NCI-H460 (cell line): ENCODE measurements at regions not wholly inside any gene's neighbourhood (a gene's known extent, or its start where the extent isn't known, plus 50 kb on each side); places are given as distances from the start of the nearest gene placed in this dataset.

Experiments used
- DNase-seq: peaks from one replicate; pipeline ENCODE4 v3.0.0-alpha.2; 2016; ENCODE audit warnings: low read depth; ENCODE audit errors: extremely low read depth

DNA sequence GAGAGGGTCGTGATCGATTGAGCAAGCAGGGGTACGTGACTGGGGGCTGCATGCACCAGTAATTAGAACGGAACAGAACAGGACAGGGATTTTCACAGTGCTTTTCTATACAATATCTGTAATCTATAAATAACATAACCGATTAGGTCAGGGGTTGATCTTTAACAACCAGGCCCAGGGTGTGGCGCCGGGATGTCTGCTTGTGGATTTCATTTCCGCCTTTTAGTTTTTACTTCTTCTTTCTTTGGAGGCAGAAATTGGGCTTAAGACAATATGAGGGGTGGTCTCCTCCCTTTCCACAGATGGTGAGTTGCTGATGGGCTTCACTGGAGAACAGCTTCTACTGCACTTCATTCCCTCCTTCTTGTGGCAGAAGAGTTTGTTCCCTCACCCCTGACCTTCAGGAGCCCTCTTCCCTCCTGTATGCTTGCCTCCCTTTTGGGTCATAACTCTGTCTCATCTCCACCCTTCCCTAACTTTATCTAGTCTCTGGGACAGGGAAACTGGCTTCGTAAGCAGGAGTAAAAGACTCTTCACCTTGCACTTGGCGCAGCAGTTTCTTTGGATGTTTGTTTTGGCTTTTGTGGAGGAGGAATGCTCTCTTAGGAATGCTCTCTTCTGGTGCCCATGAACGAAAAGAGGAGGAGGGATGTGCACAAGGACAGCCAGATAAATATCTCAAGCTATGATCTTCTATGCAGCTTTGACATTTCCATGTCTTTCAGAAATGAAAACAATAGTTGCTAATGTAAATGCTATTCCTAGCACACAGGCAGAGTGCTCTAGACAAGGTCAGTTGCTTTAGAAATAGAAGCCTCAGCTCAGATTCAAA is 139.8 kb upstream of the RPS23 start:
- no peak for DNase-seq

DNA sequence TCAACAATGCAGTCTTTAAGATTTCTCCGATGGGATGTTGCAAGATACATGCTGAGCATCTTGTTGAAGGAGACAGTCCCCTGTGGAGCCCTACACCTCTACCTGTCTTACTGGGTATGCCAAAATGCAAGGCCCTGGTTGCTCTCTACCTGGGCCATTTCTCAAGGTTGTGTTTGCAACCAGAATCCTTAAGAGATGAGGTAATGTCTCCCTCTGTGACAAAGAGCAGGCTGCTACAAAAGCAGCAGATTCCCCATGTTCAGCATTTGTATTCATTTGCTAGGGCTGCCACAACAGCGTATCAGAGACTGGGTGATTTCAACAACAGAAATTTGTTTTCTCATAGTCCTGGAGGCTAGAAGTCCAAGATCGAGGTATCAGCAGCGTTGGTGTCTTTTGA is 138.4 kb upstream of the RPS23 start:
- DNase-seq, result no peak

DNA sequence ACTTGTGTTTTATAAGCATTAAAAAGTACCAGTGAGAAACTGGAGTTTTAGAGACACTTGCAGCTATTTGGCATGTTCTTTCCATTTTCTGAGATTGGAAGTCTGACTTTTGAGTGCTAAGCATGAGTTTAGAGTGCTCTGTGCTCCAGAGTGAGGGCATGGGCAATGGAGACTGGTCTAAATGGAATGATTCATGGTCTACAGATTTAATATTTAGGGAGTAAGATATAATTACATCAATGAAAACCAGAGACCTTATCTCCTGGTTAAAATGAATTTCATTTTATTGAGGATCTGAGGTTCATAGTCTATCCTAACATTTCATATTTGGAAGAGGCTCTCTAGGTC is 135.9 kb upstream of the RPS23 start:
- DNase-seq, result no peak

DNA sequence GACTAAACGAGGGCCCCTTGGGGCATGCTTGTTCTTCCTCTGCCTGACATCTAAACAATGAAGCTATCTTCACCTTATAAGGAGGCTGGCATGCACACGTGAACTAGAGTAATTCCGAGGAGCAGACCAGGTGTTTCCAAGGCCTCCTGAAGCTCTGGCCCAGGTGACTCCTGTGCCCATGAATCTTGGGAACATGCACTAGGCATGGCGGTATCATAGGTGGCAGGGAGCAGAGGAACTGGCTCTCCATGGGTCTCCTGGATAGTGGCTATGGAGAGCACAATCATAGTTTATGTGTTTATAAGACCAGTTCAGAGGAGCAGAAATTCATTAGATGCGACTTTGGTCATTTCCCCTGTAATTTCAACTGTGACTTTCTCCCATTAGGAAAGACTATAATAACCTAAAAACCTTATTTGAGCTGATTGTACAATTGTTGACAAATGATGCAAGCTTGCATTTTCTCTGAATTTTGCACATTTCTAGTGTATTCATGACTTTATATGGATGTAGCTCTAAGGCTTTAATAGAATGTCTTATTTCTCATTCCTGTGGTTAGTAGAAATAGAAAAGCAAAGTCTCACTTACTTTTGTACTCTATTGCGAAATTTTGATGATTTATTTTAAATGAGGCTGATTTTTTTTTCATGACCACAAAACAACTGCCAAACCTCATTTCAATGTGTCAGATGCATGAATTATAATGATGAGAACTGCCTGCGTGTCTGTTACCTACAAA is 135.3 kb upstream of the RPS23 start:
- no peak for DNase-seq

DNA sequence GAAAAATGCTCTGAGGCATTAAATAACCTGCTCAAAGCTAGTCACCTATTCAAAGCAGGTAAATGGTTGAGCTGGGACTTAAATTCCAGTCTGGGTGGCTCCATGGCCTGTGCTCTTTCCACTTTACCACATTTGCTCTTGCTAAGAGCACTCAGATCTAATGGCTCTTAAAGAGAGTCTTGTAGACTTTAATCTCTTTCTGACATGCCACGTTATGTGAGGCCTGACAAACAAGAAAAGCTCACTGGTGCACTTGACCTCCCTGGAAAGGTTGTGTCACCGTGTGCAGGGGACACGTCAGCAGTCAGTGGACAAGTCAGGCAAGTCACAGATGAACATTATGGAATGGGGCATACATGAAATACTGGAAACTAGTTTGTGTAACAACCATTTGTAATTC is 129.9 kb upstream of the RPS23 start:
- DNase-seq, result no peak

DNA sequence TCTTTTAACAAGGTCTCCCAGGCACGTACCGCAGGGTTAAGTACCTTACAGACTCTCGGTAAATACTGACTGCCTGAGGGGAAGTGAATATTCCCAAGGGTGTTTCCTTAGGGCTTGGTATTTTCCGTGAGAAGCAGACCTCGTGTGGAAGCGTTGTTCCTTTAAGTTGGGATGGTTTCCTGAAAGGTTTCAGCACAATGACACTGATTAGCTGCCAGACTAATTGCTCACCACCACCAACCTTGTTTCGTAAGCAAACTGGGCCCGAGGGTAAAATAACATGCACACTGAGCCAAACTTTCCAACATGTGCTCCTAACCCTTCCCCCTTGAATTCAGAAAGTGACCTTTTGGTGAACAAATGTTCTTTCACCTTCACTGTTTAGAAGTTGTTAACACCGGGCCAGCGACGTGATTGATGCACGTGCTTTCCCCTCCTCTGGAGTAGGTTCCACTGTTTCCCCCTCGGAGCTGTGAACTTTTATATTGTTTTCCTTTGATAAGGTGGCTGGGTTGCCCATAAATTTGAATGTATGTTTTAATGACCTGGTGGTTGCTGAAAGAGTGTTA is 128.1 kb upstream of the RPS23 start:
- no peak for DNase-seq

DNA sequence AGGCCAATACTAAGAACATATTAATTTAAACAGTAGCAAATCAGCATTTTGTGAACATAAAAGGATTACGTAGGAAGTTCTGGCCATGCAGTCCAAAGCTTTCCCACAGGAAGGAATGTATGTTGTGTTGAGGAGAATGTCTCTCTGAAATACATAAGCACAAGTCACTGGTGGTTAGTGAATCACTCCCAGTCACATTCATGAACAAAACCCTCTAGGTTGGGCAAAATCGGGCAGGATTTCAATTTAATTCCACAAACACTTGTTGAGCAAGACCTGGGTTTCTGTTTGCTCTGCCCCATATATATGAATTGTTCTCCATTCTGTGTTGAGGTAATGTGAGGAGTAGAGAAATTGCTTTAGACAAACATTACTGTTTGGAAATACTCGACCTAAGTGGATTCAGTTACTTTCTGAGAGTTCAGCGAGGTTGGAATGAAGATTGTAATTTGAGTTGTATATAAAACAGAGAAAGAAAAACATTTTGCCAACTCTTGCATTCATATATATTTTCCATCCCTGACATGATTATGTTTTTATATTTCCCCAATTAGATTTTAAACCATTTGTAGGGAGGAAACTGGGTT is 127.6 kb upstream of the RPS23 start:
- DNase-seq, result no peak

DNA sequence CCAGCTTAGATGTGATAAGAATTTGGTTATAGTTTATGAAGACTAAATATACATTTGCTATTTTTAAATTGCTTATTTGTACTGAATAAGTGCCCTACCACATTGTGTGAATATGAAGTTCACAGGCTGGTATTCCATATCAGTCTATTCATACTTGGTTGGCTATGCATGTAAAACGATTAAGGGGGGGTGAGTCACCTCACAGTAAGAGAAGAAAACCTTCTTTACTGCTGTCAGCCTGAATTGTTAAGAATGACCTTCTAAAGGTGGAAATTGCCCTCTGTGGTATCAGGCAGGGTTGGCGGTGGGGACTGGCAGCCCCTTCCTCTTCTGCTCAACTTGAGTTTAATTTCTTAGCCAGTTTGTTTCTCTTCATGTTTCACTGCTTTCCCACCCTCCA is 127.0 kb upstream of the RPS23 start:
- no peak for DNase-seq

DNA sequence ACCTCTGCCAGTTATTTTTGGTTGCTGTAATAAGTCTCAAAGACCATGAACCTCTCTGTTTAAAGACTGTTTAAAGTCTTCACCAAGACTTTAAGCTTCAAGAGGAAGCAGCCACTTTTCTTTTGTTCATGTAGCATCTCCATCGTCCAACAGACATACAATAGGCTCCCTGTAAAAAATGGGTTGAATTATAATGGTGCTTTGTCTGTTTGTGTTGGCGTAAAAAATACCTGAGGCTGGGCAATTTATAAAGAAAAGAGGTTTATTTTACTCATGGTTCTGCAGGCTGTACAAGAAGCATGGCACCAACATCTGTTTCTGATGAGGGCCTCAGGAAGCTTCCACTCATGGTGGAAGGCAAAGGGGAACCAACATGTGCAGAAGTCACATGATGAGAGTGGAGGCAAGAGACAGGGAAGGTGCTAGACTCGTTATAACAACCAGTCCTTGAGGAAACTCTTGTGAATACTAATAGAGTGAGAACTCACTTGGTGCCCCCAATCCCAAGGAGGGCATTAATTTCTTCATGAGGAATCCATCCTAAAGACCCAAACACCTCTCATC is 126.3 kb upstream of the RPS23 start:
- DNase-seq, result no peak

DNA sequence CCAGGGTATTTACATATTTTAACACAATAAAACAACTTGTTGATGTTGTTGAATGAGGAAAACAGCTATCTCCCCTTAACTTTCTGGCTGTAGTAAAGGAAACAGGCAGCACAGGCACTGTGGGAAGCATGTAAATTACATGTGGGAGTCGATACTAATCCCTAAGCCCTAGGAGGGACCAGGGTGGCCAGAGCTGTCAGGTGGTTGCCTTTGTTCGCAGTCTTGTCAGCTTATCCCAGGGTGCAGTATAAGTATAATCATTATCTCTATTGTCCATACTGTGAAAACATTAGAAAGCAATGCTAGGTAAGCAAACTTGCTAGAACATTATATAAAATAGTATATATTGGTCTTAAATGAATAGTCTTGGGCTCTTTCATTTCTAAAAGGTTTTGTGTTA is 125.6 kb upstream of the RPS23 start:
- DNase-seq, result no peak

DNA sequence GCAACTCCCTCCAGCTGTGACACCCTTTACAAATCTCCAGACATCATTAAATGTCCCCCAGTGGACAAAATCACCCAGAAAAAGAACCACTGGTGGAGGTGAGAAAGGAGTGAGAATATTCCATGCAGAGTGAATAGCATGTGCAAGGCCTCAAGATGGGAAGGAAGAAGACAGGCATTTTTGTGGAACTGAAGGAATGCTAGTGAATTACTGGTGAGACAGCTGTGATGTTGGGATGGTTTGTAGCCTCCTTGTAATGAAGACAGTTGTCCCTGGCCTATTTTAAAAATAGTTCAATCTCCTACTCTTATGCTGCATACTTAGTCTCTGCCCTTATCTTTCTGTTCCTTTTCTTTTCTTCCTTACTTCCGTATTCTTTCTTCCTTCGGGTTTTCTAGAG is 124.9 kb upstream of the RPS23 start:
- DNase-seq, result no peak

DNA sequence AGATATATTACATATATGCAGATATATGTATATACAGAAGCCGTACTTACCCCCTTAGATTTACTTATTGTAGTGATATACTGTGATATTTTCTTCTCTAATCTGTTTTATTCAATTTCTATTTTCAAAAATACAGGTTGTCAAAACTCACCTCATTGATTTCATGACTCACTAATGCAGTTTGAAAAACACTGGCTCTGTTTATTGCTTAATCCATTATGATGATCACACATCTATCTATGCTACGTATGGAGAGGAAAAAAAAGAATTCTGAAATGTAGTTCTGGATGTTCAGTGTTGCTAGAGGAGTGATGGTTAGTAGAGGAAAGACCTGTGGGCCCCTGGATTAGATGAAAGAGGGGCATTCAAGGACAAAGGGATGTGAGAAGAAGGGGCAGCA is 121.0 kb upstream of the RPS23 start:
- DNase-seq, result no peak

DNA sequence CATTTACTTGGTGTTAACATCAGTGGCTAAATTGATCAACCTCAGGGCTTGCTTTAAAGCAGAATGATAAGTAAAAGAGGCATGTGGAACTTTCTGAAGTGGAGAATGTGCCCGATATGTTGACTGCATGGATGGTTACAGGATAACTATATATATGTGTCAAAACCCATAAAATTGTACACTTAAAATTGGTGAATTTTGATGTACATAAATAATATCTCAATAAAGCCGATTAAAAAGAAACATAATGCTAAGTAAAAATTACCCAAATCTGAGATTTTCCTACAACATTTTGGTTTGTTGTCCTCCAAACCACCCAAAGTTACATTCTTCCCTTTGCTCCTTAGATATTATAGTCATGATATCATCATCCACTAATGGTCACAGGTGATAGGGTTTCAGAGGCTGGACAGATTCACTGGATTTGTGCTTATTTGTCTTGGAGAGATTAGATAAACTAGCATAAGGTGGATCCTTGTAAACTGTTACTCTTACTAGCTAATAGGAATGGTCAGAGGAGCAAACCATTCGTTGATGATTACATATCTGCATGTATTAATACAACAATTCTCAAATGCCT is 119.7 kb upstream of the RPS23 start:
- no peak for DNase-seq

DNA sequence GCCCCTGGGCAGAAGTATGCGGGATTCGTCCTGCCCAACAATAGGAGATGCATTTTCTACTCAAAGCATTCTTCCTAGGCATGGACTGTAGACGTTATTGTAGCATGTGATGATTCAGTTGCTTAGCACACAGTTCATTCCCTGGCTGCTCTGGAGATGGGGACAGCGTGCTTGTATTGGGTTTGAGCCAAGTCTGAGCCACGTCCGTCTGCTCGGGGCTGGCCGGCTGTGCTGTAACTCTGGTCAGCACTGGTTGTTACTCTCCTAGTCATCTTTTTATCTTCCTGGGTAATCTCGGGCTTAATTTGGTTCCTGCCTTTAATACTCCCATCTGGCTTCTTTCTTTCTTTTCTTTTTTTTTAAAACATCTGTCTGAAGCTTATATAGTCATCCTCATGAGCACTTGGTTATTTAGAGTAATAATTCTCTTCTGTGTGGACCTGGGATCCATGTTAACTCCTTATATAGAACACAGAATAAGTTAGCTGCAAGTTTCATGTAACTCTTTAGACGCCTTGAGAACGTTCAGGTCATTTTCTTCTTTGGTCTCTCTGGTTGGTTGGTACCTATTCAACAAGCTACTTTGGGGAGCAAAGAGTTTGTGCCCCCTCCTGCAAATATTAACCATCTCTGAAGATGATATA is 118.8 kb upstream of the RPS23 start:
- DNase-seq, result peak; percentile 40

DNA sequence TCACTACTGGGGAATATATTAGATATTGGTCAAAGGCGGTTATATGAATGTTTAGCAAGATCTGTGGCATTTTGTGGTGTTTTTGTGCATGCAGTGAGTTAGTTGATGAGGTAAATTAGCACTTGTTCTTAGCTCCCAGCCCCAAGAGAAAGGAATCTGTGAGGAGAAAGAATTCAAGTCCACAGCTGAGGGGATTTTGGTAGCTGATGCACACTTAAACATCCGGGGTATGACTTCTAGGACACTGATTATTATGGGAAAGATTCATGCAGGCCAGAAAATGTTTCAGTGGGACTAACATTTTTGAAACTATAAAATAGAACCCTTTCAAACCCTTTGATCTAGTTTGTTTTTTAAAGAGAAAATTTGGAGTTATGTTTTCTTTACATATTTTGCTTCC is 118.2 kb upstream of the RPS23 start:
- DNase-seq, result no peak

DNA sequence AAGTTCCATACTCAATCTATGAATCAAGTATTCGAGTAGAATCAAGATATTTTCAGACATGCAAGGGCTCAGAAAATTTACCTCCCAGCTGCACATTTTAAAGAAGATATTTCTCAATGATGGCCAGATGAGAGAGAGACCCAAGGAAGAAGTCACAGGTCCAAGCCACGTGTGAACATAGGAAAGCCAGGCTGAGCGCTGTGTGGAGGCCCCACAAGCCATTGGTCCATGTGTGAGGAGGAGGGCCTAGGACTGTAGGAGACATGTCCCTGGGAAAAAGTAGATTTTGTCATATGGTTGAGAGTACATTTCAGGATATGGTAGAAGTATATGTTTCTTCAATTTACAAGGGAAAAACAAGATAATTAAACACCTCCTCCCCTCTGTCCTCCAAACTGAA is 115.8 kb upstream of the RPS23 start:
- no peak for DNase-seq

DNA sequence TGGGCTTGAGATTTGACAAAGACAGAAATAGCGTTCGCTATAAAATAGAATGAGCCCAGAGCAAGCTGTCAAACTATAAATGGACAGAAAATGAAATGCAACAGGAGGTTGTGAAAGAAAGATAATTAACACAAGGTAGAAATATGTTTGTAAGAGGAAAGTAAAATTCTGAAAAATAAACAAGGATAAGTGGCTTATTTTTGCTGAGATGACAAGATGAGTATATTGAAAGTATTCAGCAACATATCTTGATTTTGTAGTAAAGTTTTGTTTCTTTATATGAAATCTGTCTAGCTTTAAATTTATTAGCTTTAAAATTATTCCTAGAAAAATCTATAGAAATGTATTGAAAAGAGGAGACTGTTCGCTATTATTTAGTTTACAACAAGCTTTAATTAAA is 111.9 kb upstream of the RPS23 start:
- DNase-seq, result no peak

DNA sequence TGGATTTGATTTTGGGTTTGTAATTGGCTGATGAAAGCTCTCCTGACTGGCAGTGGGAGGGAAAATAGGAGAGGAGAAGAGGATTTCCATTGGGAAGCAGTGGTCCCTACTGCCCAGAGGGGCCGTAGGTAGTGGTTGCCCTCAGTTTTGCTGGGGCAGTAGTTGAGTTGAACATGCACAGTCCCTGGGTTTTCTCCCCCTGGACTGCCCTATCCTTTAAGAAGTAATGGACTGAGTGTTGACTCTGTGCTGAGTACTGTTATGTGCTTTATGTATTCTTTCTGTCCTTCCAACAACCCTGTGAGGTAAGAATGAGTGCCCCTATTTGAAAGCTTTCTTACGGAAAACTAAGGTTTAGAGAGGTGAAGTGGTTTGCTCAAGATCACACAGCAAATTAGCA is 111.2 kb upstream of the RPS23 start:
- no peak for DNase-seq

DNA sequence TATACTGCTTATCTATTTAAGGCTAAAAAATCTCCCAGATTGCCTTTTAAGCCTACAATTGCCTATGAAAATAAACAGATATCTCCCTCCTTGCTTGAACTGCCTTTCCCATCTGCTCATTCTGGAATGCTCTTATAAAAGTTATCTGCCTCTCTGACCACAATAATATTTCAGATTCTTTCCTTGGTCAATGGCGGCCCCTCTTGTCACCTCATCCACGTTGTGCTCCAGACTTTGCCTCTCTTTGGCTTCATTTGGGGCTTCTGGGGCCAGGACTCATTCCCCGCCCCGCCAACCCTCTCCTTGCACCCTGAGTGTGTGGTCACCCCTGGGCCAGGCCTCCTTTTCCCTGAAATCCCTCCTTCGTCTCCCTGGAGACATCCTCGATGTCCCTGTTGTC is 110.0 kb upstream of the RPS23 start:
- no peak for DNase-seq

DNA sequence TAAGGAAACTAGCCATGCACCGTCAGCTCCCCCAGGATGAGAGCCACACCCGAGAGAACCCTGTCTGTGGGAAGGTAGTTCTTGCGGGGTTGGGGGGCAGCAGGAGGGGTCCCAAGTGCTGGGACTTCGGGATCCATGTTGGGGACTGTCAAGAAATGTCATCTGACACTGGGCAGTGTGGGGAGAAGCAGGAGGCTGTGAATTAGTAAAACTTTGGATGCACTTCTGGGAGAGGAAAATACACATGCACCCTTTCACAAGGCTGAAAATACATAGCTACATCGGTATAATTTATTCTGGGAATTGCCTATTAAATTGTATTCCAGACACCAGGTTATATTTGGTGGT is 109.6 kb upstream of the RPS23 start:
- DNase-seq, result no peak
